ENCODE measurements at regions not wholly inside any gene's neighbourhood (a gene's known extent, or its start where the extent isn't known, plus 50 kb on each side); places are given as distances from the start of the nearest gene placed in this dataset.

GRCh38 chr2:6524691-6525474 lies 340.8 kb downstream of the CMPK2 start:
- in situ Hi-C loops (cut with HindIII; ENCODE audit: low pct_unique_long_range_greater_than_20kb, low sequenced_read_pairs) = no loop called here
- BruUV-seq (replicated peaks) = no TSS peak
- ChIA-PET CTCF (no interaction called here), POLR2A (no interaction called here)
- intact Hi-C loops (cut with micrococcal nuclease; ENCODE audit: unreplicated experiment) = no loop called here
- Histone ChIP-seq H3K36me3 (ENCODE audit: control insufficient read depth, insufficient read depth, low read length) (no peaks in the 10 kb centered on the region), H3K9me3 (ENCODE audit: control insufficient read depth, insufficient read depth, low read depth, low read length) (no peaks in the 10 kb centered on the region), H3K27ac (ENCODE audit: low read length) (no peak overlapping the region), H3K4me1 (ENCODE audit: control insufficient read depth, insufficient read depth, low read length) (no peaks in the 10 kb centered on the region), H3K27me3 (ENCODE audit: control insufficient read depth, insufficient read depth, low read length) (no peaks in the 10 kb centered on the region), H3K4me3 (ENCODE audit: low read depth in 2 of 2, low read length in 2 of 2) (no peak overlapping the region)
- DNase-seq (ENCODE audit: low read depth, low spot score) (no peak), ATAC-seq (no peak)
- no peak for TF ChIP-seq POLR2AphosphoS5 (IDR thresholded peaks at IDR 0.05; ENCODE audit: low read depth, low read length)
- no peak for TF ChIP-seq REST (IDR thresholded peaks at IDR 0.05; ENCODE audit: insufficient read depth in 1 of 2, low read depth in 2 of 2, low read length in 1 of 2)
- TF ChIP-seq TCF7L2 (IDR thresholded peaks at IDR 0.05; ENCODE audit: low read depth, low read length) = no peak
- TF ChIP-seq SIN3A (IDR thresholded peaks at IDR 0.05; ENCODE audit: borderline replicate concordance, insufficient read depth, low read depth, low read length) = no peak
- no peak for TF ChIP-seq CTCF (IDR thresholded peaks at IDR 0.05)

- POLR2A ChIA-PET = no interaction called here
- no peak for ATAC-seq
- Histone ChIP-seq H3K27ac (ENCODE audit: low read length) (no peak overlapping the region), H3K9me3 (ENCODE audit: control insufficient read depth, insufficient read depth, low read depth, low read length) (no peaks in the 10 kb centered on the region), H3K36me3 (ENCODE audit: control insufficient read depth, insufficient read depth, low read length) (no peaks in the 10 kb centered on the region), H3K27me3 (ENCODE audit: control insufficient read depth, insufficient read depth, low read length) (no peaks in the 10 kb centered on the region), H3K4me1 (ENCODE audit: control insufficient read depth, insufficient read depth, low read length) (no peaks in the 10 kb centered on the region), H3K4me3 (ENCODE audit: low read depth in 2 of 2, low read length in 2 of 2) (no peak overlapping the region)
- intact Hi-C loops (cut with micrococcal nuclease; ENCODE audit: unreplicated experiment) (no loop called here), in situ Hi-C loops (cut with HindIII; ENCODE audit: low pct_unique_long_range_greater_than_20kb, low sequenced_read_pairs) (no loop called here)
- TF ChIP-seq REST (IDR thresholded peaks at IDR 0.05; ENCODE audit: insufficient read depth in 1 of 2, low read depth in 2 of 2, low read length in 1 of 2) (no peak), SIN3A (IDR thresholded peaks at IDR 0.05; ENCODE audit: borderline replicate concordance, insufficient read depth, low read depth, low read length) (no peak), CTCF (IDR thresholded peaks at IDR 0.05) (no peak), TCF7L2 (IDR thresholded peaks at IDR 0.05; ENCODE audit: low read depth, low read length) (no peak), POLR2AphosphoS5 (IDR thresholded peaks at IDR 0.05; ENCODE audit: low read depth, low read length) (no peak)
- CTCF ChIA-PET = no interaction called here
- BruUV-seq (replicated peaks) = no TSS peak
- no peak for DNase-seq (ENCODE audit: low read depth, low spot score)
Observed at GRCh38 chr2:6525475-6525964, 340.2 kb downstream of the CMPK2 start.
